ENCODE measurements at regions not wholly inside any gene's neighbourhood (a gene's known extent, or its start where the extent isn't known, plus 50 kb on each side); places are given as distances from the start of the nearest gene placed in this dataset.

GRCh38 chr12:118880720-118881493 is 100.4 kb upstream of the SRRM4 start:
- DNase-seq: no peak
- intact Hi-C loops (cut with DNase I; ENCODE audit: low total_unique reads): no loop called here
- no peaks in the 10 kb centered on the region for H3K4me1 ChIP-seq
- no peaks in the 10 kb centered on the region for H3K27me3 ChIP-seq
- H3K4me3 ChIP-seq: no peak overlapping the region
- no peaks in the 10 kb centered on the region for H3K36me3 ChIP-seq
- TF ChIP-seq POLR2A (IDR thresholded peaks at IDR 0.05): no peak
- no peak for TF ChIP-seq CTCF (IDR thresholded peaks at IDR 0.05)
- no peaks in the 10 kb centered on the region for H3K9me3 ChIP-seq
- no peak overlapping the region for H3K27ac ChIP-seq

- Histone ChIP-seq H3K27ac (no peak overlapping the region), H3K36me3 (no peaks in the 10 kb centered on the region), H3K9me3 (no peaks in the 10 kb centered on the region), H3K4me1 (no peaks in the 10 kb centered on the region), H3K4me3 (no peak overlapping the region), H3K27me3 (no peaks in the 10 kb centered on the region)
- TF ChIP-seq POLR2A (IDR thresholded peaks at IDR 0.05) (no peak), CTCF (IDR thresholded peaks at IDR 0.05) (no peak)
- intact Hi-C loops (cut with DNase I; ENCODE audit: low total_unique reads): no loop called here
- DNase-seq: no peak
Measured at GRCh38 chr12:118884226-118884625, 97.1 kb upstream of the SRRM4 start.

GRCh38 chr12:118900993-118901392 is 80.3 kb upstream of the SRRM4 start:
- H3K27me3 ChIP-seq: no peaks in the 10 kb centered on the region
- H3K36me3 ChIP-seq: no peaks in the 10 kb centered on the region
- no peaks in the 10 kb centered on the region for H3K4me1 ChIP-seq
- DNase-seq: no peak
- TF ChIP-seq CTCF (IDR thresholded peaks at IDR 0.05) (no peak), POLR2A (IDR thresholded peaks at IDR 0.05) (no peak)
- no peaks in the 10 kb centered on the region for H3K9me3 ChIP-seq
- no peak overlapping the region for H3K27ac ChIP-seq
- no peak overlapping the region for H3K4me3 ChIP-seq
- intact Hi-C loops (cut with DNase I; ENCODE audit: low total_unique reads): no loop called here

GRCh38 chr12:118908811-118909210 is 72.5 kb upstream of the SRRM4 start:
- intact Hi-C loops (cut with DNase I; ENCODE audit: low total_unique reads): no loop called here
- Histone ChIP-seq H3K27ac (no peak overlapping the region), H3K36me3 (no peaks in the 10 kb centered on the region)

More at GRCh38 chr12:118908811-118909210, 72.5 kb upstream of the SRRM4 start:
- H3K27me3 ChIP-seq: no peaks in the 10 kb centered on the region
- no peaks in the 10 kb centered on the region for H3K9me3 ChIP-seq
- no peaks in the 10 kb centered on the region for H3K4me1 ChIP-seq
- DNase-seq: no peak
- no peak overlapping the region for H3K4me3 ChIP-seq
- TF ChIP-seq POLR2A (IDR thresholded peaks at IDR 0.05): no peak
- TF ChIP-seq CTCF (IDR thresholded peaks at IDR 0.05): no peak

Data from uterus (tissue), 3 donors.